Heart right ventricle (tissue), 16 donors: ENCODE measurements at regions not wholly inside any gene's neighbourhood (a gene's known extent, or its start where the extent isn't known, plus 50 kb on each side); places are given as distances from the start of the nearest gene placed in this dataset.

Source experiments
- ATAC-seq, 8 donors: fragments of 200-7000 bp; cut with Tn5 transposase; one replicate each; pipeline ENCODE4 v1.9.1; 2020; ENCODE audit warnings: mild to moderate bottlenecking in 8 of 8, moderate library complexity in 8 of 8, moderate number of reproducible peaks in 1 of 8
- DNase-seq, 2 donors: peaks; one replicate each; pipeline ENCODE4 v3.0.0-alpha.2; 2020
- H3K27ac ChIP-seq, 10 donors: fragments of 200-600 bp; sonication (generic) in 2 of 10; one replicate each; pipeline versions ENCODE4 v1.5.0 to v1.8.0; 2020 to 2022; ENCODE audit warnings: mild to moderate bottlenecking in 3 of 10
- H3K27me3 ChIP-seq, 7 donors: fragments of 200-600 bp; one replicate each; pipeline ENCODE4 v1.8.0; 2021 to 2022; ENCODE audit warnings: mild to moderate bottlenecking in 2 of 7
- H3K36me3 ChIP-seq, 9 donors: fragments of 200-600 bp; sonication (generic) in 1 of 9; one replicate each; pipeline versions ENCODE4 v1.5.0 to v1.8.0; 2020 to 2022; ENCODE audit warnings: mild to moderate bottlenecking in 2 of 9
- H3K4me1 ChIP-seq, 9 donors: fragments of 200-600 bp; sonication (generic) in 1 of 9; one replicate each; pipeline versions ENCODE4 v1.5.0 to v1.8.0; 2020 to 2022; ENCODE audit warnings: mild to moderate bottlenecking in 4 of 9
- H3K4me3 ChIP-seq, 10 donors: fragments of 200-600 bp; sonication (generic) in 2 of 10; one replicate each; pipeline versions ENCODE4 v1.5.0 to v1.8.0; 2020 to 2022; ENCODE audit warnings: mild to moderate bottlenecking in 7 of 10, moderate library complexity in 2 of 10
- H3K9me3 ChIP-seq, 11 donors: fragments of 200-600 bp in 10 of 11; sonication (generic) in 2 of 11; one replicate each; pipeline versions ENCODE4 v1.5.0 to v1.8.0; 2013 to 2022; ENCODE audit warnings: mild to moderate bottlenecking in 2 of 11, control low read depth in 1 of 11, moderate library complexity in 1 of 11
- WGBS, 2 donors: extraction: QIAGEN DNeasy Blood & Tissue Kit; methylation state at CpG; one replicate each; pipeline ENCODE4 v1.1.7; 2013; ENCODE audit warnings: inconsistent platforms in 1 of 2; 5-methylcytosine and 5-hydroxymethylcytosine counted together
- intact Hi-C, 10 donors: fragments of 100-400 bp; cut with DNase I; formaldehyde crosslinking; loops; one replicate each; pipeline versions ENCODE4 v1.11.1 to v1.14.2; 2022
- TF ChIP-seq, protein P1 (sequence below), 9 donors: fragments of 200-600 bp; sonication (generic) in 2 of 9; IDR thresholded peaks; one replicate each; pipeline versions ENCODE4 v1.5.0 to v1.8.0; 2021 to 2022; ENCODE audit warnings: antibody characterized with exemption in 9 of 9, mild to moderate bottlenecking in 5 of 9, moderate library complexity in 1 of 9
- donor health status: Arrhythmogenic right ventricular cardiomyopathy.
- donor health status: ischemic (EF 13 %, LVEDD 7.1; RV severe dilation, severe dysfunction).
- donor health status: healthy with polysubstance abuse.
- donor health status: DM: no; HTN: yes; CAD: no.
- donor health status: DM: no; HTN: no; CAD: no.
- donor health status: ischemic (EF 25% LVEDD 6.9; RV normal size, moderate dysfunction).
- donor health status: ischemic (EF 25% LVEDD 5.7; RV mildly dilated, moderate dysfunction).
- donor health status: healthy.
- donor health status: DM: yes; HTN: yes; CAD: no.
- donor health status: Ischemic cardiomyopathy.
- donor health status: ischemic (EF 35%, LVEDD 5.7; RV mildly dilated, moderate dysfunction).
- donor health status: nonischemic (EF 11% LVEDD 7.7; RV severe dilation, severe dysfunction).
- donor health status: DM: yes; HTN: yes; CAD: no.
- donor health status: PGD.
- donor health status: ischemic (EF 29% LVEDD 5.4; RV normal size, mild dysfunction).
- donor health status: nonischemic (EF 23%, LVEDD 6.1; RV moderate dilation, normal function).

DNA sequence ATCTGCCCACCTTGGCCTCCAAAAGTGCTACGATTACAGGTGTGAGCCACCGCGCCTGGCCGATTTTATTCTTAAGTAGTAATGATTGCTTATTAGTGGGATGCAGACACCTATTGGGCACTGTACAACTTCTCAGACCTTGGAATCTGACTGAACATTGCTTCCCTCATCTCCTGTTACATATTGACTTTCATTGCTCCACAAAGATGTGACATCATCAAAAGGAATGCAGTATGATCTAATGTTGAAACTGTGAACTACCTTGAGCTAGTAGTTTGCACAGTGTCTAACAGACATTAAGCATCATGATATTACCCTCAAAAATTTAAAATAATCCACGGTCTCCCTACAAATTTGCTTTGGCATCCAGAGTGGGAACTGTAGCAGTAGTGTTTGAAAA is 109.8 kb upstream of the SIX2 start:
- Histone ChIP-seq H3K36me3 (no peaks in the 10 kb centered on the region), H3K27ac (no peak overlapping the region), H3K4me3 (no peak overlapping the region), H3K9me3 (peaks cover 0 to 7% (median 0%) of the 10 kb centered on the region in 11 donors), H3K27me3 (peaks cover 0 to 8% (median 0%) of the 10 kb centered on the region in 7 donors), H3K4me1 (no peaks in the 10 kb centered on the region)
- intact Hi-C loops, result no loop called here
- no peak for DNase-seq
- TF ChIP-seq, protein P1, sequence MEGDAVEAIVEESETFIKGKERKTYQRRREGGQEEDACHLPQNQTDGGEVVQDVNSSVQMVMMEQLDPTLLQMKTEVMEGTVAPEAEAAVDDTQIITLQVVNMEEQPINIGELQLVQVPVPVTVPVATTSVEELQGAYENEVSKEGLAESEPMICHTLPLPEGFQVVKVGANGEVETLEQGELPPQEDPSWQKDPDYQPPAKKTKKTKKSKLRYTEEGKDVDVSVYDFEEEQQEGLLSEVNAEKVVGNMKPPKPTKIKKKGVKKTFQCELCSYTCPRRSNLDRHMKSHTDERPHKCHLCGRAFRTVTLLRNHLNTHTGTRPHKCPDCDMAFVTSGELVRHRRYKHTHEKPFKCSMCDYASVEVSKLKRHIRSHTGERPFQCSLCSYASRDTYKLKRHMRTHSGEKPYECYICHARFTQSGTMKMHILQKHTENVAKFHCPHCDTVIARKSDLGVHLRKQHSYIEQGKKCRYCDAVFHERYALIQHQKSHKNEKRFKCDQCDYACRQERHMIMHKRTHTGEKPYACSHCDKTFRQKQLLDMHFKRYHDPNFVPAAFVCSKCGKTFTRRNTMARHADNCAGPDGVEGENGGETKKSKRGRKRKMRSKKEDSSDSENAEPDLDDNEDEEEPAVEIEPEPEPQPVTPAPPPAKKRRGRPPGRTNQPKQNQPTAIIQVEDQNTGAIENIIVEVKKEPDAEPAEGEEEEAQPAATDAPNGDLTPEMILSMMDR (IDR thresholded peaks at IDR 0.05), result no peak
- ATAC-seq, result no peak
- 94 to 96% methylated on average over 5 of the region's 5 CpGs for WGBS, 2 donors

DNA sequence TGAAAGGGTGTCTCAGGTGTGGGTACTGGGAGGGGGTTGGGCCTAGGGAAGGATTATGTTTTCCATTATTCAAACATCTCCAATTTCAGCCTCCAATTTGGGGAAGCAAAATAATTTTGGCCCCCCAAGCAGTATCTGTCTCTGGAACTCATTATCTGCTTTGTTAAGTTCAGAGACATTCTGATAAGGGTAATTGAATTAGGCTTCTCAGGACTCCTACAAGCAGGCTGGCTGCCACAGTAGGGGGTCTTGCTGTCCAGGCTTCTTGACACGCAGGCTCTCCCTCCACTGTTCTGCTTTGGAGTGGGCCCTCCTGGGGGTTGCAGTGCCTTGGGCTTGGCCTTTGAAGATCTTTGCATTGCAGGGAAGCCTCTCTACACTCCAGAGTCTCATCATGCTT is 108.1 kb upstream of the SIX2 start:
- Histone ChIP-seq H3K36me3 (no peaks in the 10 kb centered on the region), H3K4me1 (no peaks in the 10 kb centered on the region), H3K9me3 (peaks cover 0 to 7% (median 0%) of the 10 kb centered on the region in 11 donors), H3K27ac (no peak overlapping the region), H3K27me3 (peaks cover 0 to 4% (median 0%) of the 10 kb centered on the region in 7 donors), H3K4me3 (no peak overlapping the region)
- TF ChIP-seq, protein P1 (IDR thresholded peaks at IDR 0.05), result no peak
- no peak for ATAC-seq
- 65 to 70% methylated on average over 1 of the region's 1 CpG for WGBS, 2 donors
- DNase-seq, result no peak
- intact Hi-C loops, result no loop called here

DNA sequence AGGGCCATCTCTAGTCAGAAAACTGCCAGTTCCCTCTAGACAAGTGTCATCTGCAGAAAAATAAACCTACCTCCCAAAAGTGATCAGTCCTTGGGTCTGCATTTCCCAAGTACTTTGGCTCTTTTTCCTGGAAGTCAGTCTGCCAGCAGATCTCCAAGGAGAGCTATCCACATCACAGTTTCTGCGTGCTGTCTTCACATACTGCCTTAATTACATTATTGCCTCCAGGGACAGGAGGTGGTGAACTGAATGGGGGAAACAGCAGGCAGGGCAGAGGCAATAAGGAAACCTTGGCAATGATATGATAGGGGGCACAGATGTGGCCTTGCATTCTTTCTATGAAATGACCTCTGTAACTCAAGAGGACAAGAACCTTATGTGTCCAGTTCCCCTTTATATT is 105.9 kb upstream of the SIX2 start:
- ATAC-seq, result no peak

DNA sequence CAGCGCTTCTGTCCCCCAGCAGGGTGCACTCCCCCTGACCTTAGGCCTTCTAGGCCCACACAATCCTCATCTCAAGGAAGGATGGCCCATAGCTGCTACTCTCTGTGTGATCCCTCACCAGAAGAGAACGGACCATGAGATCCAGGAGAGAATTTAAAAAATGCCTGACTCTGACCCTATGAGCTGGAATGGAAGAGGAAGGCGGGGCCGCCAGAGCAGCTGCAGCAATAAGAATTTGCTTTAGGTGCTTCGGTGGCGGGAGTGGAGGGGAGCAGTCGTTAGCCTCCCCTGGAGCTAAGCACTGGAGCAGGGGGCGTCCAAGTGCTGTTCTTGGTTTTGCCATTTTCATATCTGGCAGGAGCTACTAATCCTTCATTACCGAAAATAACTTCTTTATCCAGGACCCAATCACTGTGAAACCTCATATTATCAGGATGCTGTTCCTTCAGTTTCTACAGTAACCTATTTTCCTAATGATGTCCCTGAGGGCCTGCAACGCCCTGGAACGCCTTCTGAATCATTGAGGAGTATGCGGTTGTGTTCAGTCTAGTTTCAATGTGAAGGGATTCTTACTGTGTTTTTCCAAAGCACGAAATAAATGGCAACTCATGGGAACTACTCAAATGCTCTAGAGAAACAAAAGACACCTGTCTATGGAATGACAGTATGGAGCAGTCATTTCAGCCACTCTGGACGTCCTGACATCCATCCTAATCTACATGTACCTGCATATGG is 105.1 kb upstream of the SIX2 start:
- ATAC-seq, result no peak
- no peak overlapping the region for H3K27ac ChIP-seq

More for the DNA sequence above, 105.9 kb upstream of the SIX2 start:
- Histone ChIP-seq H3K27ac (no peak overlapping the region), H3K4me1 (no peaks in the 10 kb centered on the region), H3K27me3 (peaks cover 0 to 6% (median 0%) of the 10 kb centered on the region in 7 donors), H3K4me3 (no peak overlapping the region), H3K9me3 (peaks cover 0 to 7% (median 0%) of the 10 kb centered on the region in 11 donors), H3K36me3 (no peaks in the 10 kb centered on the region)
- 67 to 68% methylated on average over 1 of the region's 1 CpG for WGBS, 2 donors
- intact Hi-C loops, result no loop called here
- DNase-seq, result no peak
- TF ChIP-seq, protein P1 (IDR thresholded peaks at IDR 0.05), result no peak

More for the DNA sequence above, 105.1 kb upstream of the SIX2 start:
- TF ChIP-seq, protein P1 (IDR thresholded peaks at IDR 0.05), result no peak
- intact Hi-C loops, result no loop called here
- Histone ChIP-seq H3K27me3 (peaks cover 0 to 6% (median 0%) of the 10 kb centered on the region in 7 donors), H3K4me3 (no peak overlapping the region), H3K36me3 (no peaks in the 10 kb centered on the region), H3K4me1 (no peaks in the 10 kb centered on the region), H3K9me3 (peaks cover 0 to 7% (median 0%) of the 10 kb centered on the region in 11 donors)
- DNase-seq, result no peak
- WGBS, 2 donors, result 86 to 87% methylated on average over 14 of the region's 14 CpGs
